ENCODE measurements at regions not wholly inside any gene's neighbourhood (a gene's known extent, or its start where the extent isn't known, plus 50 kb on each side); places are given as distances from the start of the nearest gene placed in this dataset.

DNA sequence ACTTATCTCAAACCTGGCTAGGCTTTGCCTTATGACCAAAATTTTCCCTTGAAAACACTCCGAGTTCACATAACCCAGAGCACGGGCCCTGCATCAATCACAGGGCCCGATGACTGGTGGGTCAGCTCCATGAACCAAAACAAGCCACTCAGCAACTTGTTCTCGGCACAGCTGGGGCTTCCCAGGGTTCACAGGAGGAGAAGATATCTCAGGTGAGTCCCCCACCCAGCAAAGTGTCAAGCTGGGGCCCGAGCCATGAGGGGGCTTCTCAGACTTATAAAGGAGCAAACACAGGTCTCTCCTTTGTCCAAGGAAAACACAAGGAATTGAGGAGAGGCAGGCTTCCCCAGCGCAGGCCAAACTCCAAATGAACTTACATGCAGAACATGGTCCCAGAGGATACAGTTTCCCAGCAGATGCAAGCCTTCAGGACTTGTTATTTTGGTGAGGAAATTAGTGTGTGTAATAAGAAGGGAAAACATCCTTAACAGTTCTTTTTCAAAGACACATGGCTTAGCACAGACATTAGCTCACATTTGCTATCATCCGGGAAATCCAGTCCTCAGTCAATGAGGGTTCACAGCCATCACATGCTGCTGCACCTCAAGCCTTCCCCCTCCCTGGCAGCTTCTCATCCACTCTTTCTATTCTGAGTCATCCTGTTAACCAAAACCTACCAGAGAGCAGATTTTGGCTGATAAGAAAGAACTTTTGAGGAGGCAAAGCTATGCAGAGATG, 98.1 kb upstream of the NFIA start:
- WGBS, 2 experiments (ENCODE audit: insufficient coverage in 2 of 2): 85% methylated on average over 5 to 7 of the region's 7 CpGs
- Histone ChIP-seq H3K4me3 (ENCODE audit: extremely low read depth, insufficient read depth, low read length, poor library complexity, severe bottlenecking) (no peak overlapping the region), H3K4me1 (ENCODE audit: control insufficient read depth, insufficient read depth, low read length, poor library complexity, severe bottlenecking) (peaks cover 11% of the 10 kb centered on the region), H3K27ac (ENCODE audit: low read depth, low read length, severe bottlenecking) (peak overlapping the region; percentile 5), H3K9me3 (ENCODE audit: control insufficient read depth, low read length) (no peaks in the 10 kb centered on the region), H3K36me3 (ENCODE audit: control insufficient read depth, insufficient read depth, low read length) (no peaks in the 10 kb centered on the region)

DNA sequence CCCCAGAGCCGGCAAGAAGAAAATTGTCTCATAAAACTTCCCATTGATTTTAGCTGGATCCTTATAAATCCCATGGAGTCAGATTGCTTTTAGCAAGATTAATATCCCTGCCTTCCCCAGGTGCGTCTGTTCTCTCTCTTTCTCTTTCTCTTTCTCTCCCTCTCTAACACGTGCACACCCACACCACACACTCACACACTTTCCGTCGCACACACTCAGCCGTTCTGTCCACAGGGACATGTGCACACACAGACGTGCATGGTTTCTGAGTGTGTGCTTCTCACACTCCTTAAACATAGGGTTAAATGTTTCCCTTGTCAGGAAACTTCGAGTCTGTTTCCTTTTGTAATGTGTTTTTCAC, 98.7 kb upstream of the NFIA start:
- Histone ChIP-seq H3K4me3 (ENCODE audit: extremely low read depth, insufficient read depth, low read length, poor library complexity, severe bottlenecking) (no peak overlapping the region), H3K4me1 (ENCODE audit: control insufficient read depth, insufficient read depth, low read length, poor library complexity, severe bottlenecking) (peaks cover 11% of the 10 kb centered on the region)
- WGBS, 2 experiments (ENCODE audit: insufficient coverage in 2 of 2): 91 to 95% methylated on average over 8 of the region's 8 CpGs

DNA sequence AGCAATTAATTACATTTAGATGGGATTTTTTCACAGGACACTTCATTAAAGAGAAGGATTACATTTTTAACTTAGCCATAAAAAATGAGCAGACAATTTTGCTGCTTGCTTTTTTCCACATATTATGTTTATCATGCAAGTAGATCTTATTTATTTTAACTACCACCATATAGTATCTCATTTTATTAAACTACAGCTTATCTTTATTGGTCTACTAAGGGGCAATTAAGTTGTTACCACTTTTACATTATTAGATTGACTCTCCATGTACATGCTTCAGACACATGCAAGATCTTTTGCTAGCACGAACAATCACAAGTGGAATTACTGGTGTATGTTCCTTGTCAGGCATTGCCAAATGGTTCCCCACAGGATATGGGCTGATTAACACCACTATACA, 99.8 kb upstream of the NFIA start:
- H3K4me1 ChIP-seq (ENCODE audit: control insufficient read depth, insufficient read depth, low read length, poor library complexity, severe bottlenecking): peaks cover 11% of the 10 kb centered on the region
- WGBS, 2 experiments (ENCODE audit: insufficient coverage in 2 of 2): no CpG with 5 or more reads among the region's 1 CpG
- H3K9me3 ChIP-seq (ENCODE audit: control insufficient read depth, low read length): no peaks in the 10 kb centered on the region
- no peak overlapping the region for H3K4me3 ChIP-seq (ENCODE audit: extremely low read depth, insufficient read depth, low read length, poor library complexity, severe bottlenecking)
- H3K36me3 ChIP-seq (ENCODE audit: control insufficient read depth, insufficient read depth, low read length): no peaks in the 10 kb centered on the region
- H3K27ac ChIP-seq (ENCODE audit: low read depth, low read length, severe bottlenecking): no peak overlapping the region

More for the DNA sequence above, 98.7 kb upstream of the NFIA start:
- Histone ChIP-seq H3K9me3 (ENCODE audit: control insufficient read depth, low read length) (no peaks in the 10 kb centered on the region), H3K27ac (ENCODE audit: low read depth, low read length, severe bottlenecking) (no peak overlapping the region), H3K36me3 (ENCODE audit: control insufficient read depth, insufficient read depth, low read length) (no peaks in the 10 kb centered on the region)

DNA sequence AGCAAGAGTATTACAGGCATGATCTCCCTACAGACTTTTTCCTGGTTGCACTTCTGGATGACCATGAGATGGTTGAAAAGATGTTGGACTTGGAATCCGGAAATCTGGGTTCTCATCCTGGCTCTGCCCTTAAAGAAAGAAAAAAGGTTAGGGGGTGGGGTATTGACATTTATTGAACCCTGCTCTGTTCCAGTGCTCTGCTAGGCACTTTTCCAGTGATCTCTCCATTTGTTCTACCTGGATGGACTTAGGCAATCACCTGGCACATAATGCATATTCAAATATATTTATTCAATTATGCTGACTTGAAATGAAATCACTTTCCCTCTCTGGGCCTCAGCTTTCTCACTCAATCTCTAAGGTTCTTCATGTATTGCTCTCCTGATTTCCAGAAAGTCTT, 101.0 kb upstream of the NFIA start:
- Histone ChIP-seq H3K4me1 (ENCODE audit: control insufficient read depth, insufficient read depth, low read length, poor library complexity, severe bottlenecking) (peaks cover 14% of the 10 kb centered on the region), H3K36me3 (ENCODE audit: control insufficient read depth, insufficient read depth, low read length) (no peaks in the 10 kb centered on the region), H3K9me3 (ENCODE audit: control insufficient read depth, low read length) (no peaks in the 10 kb centered on the region), H3K4me3 (ENCODE audit: extremely low read depth, insufficient read depth, low read length, poor library complexity, severe bottlenecking) (no peak overlapping the region), H3K27ac (ENCODE audit: low read depth, low read length, severe bottlenecking) (no peak overlapping the region)
- 86 to 100% methylated on average over 1 of the region's 1 CpG for WGBS, 2 experiments (ENCODE audit: insufficient coverage in 2 of 2)

DNA sequence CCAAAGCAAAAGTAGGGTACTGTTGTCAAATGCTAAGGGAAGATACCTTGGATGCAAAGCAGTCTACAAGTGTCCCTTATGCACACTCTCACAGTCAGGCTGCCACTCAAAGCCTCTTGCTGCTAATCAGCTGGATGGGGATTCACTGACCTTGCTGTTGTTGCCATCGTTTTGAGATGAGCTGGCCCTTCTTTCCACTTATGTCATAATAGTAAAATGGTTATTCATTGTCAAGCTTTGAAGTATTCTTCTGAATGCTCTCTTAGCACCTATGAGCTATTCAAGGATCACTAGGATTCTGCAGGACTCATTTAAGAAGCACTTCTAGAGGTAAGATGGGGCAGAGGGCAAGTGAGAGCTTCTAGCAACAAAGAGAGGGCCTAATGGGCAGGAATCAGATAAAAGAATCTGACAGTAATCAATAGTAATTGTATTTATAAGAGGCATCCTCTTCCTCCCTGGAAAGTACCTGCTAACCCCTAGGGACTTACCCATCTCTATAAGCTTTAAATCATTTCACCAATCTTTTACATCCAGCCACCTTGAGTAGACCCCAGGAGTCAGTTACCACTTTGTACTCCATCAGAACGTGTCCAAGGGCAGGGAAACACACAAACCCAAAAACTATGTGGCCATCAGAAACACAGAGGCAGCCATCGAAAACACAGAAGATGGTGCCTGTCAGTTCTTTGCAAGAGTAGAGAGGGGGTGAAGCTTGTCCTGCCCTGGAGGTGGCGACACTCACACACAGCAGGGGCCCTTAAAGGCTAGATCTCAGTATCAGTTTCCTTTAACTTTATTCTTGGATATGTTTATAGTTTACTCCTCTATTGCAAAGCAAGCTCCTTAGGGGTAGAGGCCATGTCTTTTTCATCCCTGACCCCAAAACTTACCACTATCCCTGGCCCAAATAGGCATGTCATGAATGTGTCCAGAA, 103.7 kb upstream of the NFIA start:
- WGBS, 2 experiments (ENCODE audit: insufficient coverage in 2 of 2): 33 to 100% methylated on average over 1 of the region's 4 CpGs
- no peaks in the 10 kb centered on the region for H3K9me3 ChIP-seq (ENCODE audit: control insufficient read depth, low read length)
- H3K27ac ChIP-seq (ENCODE audit: low read depth, low read length, severe bottlenecking): no peak overlapping the region
- H3K4me3 ChIP-seq (ENCODE audit: extremely low read depth, insufficient read depth, low read length, poor library complexity, severe bottlenecking): no peak overlapping the region
- H3K4me1 ChIP-seq (ENCODE audit: control insufficient read depth, insufficient read depth, low read length, poor library complexity, severe bottlenecking): peaks cover 13% of the 10 kb centered on the region
- no peaks in the 10 kb centered on the region for H3K36me3 ChIP-seq (ENCODE audit: control insufficient read depth, insufficient read depth, low read length)

DNA sequence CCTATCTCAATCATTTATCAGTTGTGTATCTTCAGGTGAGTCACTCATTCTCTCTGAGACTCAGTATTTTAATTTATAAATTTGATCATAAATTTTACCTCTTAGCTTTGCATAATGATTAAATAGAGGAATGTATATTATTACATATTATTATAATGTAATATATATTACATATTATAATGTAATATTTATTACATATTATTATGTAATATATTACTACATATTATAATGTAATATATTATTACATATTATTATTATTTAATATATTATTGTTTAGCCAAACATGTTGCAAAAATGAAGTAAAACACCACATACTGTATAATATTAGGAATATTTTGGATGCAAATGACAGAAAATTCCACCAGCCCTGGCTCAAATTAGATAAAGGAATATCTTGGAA, 104.7 kb upstream of the NFIA start:
- Histone ChIP-seq H3K4me1 (ENCODE audit: control insufficient read depth, insufficient read depth, low read length, poor library complexity, severe bottlenecking) (peaks cover 20% of the 10 kb centered on the region), H3K36me3 (ENCODE audit: control insufficient read depth, insufficient read depth, low read length) (no peaks in the 10 kb centered on the region), H3K27ac (ENCODE audit: low read depth, low read length, severe bottlenecking) (no peak overlapping the region), H3K4me3 (ENCODE audit: extremely low read depth, insufficient read depth, low read length, poor library complexity, severe bottlenecking) (no peak overlapping the region), H3K9me3 (ENCODE audit: control insufficient read depth, low read length) (no peaks in the 10 kb centered on the region)

DNA sequence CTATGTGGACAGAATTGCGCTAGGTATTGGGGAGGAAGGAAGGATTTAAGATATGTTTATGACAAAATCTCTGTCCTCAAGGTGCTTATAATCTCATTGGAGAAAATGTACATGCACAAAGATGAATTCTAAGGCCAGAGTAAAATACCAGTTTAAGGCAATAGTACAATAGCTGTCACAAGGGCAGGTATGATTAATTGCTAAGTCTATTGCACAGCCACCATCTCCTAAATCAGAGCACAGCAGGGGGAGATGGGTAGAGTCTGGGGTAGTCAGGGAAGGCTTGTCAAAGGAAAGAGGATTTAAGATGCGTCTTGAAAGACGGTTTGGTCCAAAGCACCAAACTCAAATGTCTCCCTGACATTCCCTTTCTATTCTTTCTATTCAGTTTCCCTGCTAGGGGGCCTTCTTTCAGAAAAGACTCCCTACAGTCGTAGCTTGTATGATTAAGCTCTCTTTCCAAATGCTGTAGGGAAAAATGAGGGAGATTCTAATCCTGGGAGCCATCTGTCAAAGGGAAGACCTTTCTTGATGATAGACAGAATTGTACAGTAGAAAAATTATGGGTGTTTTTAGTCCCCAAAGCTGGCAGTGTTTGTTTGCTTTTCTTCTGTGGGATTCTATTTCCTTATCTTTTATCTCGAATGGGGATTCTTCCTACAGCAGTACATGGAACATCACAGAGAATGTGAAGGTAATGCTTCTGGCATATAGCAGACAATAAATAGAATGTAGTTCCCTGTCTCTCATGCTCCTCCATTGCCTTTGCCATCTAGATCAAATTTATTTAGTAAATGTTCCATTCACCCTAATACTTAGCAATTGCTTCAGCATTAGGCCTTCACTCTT, 107.6 kb upstream of the NFIA start:
- Histone ChIP-seq H3K36me3 (ENCODE audit: control insufficient read depth, insufficient read depth, low read length) (no peaks in the 10 kb centered on the region), H3K4me1 (ENCODE audit: control insufficient read depth, insufficient read depth, low read length, poor library complexity, severe bottlenecking) (peaks cover 30% of the 10 kb centered on the region), H3K4me3 (ENCODE audit: extremely low read depth, insufficient read depth, low read length, poor library complexity, severe bottlenecking) (no peak overlapping the region), H3K27ac (ENCODE audit: low read depth, low read length, severe bottlenecking) (no peak overlapping the region), H3K9me3 (ENCODE audit: control insufficient read depth, low read length) (no peaks in the 10 kb centered on the region)
- WGBS, 2 experiments (ENCODE audit: insufficient coverage in 2 of 2): 17 to 100% methylated on average over 1 of the region's 5 CpGs

DNA sequence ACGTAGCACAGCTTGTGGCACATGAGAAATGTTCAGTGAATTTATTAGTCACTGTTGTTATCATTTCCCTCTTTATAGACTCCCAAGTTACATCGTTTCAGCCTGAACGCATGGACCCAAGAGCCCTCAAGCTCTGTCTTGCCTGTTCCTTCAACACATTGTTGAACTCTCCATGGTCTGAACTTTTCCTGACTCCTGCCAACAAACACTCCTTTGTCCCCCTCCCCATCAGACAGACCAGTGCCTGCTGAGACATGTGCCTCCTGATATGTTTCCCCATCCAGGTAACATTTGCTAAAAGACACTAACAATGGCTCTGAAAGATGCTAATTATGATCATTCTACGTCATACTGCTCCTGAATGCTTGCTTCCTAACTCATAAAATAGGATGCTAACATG, 108.7 kb upstream of the NFIA start:
- no peak overlapping the region for H3K27ac ChIP-seq (ENCODE audit: low read depth, low read length, severe bottlenecking)
- no peaks in the 10 kb centered on the region for H3K36me3 ChIP-seq (ENCODE audit: control insufficient read depth, insufficient read depth, low read length)
- H3K4me1 ChIP-seq (ENCODE audit: control insufficient read depth, insufficient read depth, low read length, poor library complexity, severe bottlenecking): peaks cover 30% of the 10 kb centered on the region
- no peaks in the 10 kb centered on the region for H3K9me3 ChIP-seq (ENCODE audit: control insufficient read depth, low read length)
- no peak overlapping the region for H3K4me3 ChIP-seq (ENCODE audit: extremely low read depth, insufficient read depth, low read length, poor library complexity, severe bottlenecking)
- 84 to 92% methylated on average over 3 of the region's 4 CpGs for WGBS, 2 experiments (ENCODE audit: insufficient coverage in 2 of 2)

DNA sequence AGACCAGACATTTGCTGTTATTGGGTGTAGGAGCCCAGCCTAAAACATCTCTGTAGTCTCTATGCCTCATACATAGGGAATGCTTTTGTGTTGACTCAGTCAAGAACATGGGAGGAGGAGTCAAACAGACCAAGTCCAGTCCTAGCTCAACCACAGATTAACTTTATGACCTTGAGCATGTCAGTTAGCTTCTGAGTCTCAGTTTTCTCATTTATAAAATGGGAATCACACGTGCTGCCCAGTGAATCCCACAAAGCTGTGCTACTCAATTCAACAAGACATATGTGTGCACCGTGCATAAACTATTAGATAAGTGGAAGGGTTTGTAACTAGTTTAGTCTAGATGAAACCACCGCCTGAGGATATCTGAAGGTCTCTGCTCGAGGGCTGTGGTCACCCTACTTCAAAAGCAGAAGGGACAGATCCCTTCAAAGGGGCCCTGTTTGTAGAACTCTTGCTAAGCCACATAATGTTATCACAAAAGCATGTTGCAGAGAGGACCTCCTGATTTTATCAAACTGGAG, 109.5 kb upstream of the NFIA start:
- H3K9me3 ChIP-seq (ENCODE audit: control insufficient read depth, low read length): peaks cover 3% of the 10 kb centered on the region
- WGBS, 2 experiments (ENCODE audit: insufficient coverage in 2 of 2): 86 to 100% methylated on average over 1 to 3 of the region's 4 CpGs

DNA sequence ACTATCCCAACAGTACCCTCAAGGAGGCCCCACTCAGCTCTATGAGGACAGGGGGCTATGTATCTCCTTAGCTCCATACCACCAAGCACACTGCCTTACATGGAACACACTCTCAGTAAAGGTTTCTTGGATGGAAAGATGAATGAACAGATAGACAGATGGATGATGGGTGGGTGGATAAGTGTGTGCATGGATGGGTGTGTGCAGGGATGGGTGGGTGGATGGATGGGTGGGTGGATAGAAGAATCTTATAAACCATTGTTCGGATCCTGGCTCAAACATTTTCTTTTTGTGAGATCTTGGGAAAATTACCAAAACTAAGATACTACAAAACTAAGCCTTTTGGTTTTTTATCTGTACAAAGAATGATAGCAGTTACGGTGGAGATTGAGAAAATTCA, 111.0 kb upstream of the NFIA start:
- peaks cover 16% of the 10 kb centered on the region for H3K9me3 ChIP-seq (ENCODE audit: control insufficient read depth, low read length)
- H3K4me3 ChIP-seq (ENCODE audit: extremely low read depth, insufficient read depth, low read length, poor library complexity, severe bottlenecking): no peak overlapping the region
- 93% methylated on average over 2 of the region's 2 CpGs; no CpG with 5 or more reads in 1 of the 2 experiments for WGBS, 2 experiments (ENCODE audit: insufficient coverage in 2 of 2)
- no peaks in the 10 kb centered on the region for H3K36me3 ChIP-seq (ENCODE audit: control insufficient read depth, insufficient read depth, low read length)
- H3K4me1 ChIP-seq (ENCODE audit: control insufficient read depth, insufficient read depth, low read length, poor library complexity, severe bottlenecking): peaks cover 27% of the 10 kb centered on the region
- H3K27ac ChIP-seq (ENCODE audit: low read depth, low read length, severe bottlenecking): no peak overlapping the region

More for the DNA sequence above, 109.5 kb upstream of the NFIA start:
- no peak overlapping the region for H3K4me3 ChIP-seq (ENCODE audit: extremely low read depth, insufficient read depth, low read length, poor library complexity, severe bottlenecking)
- no peaks in the 10 kb centered on the region for H3K36me3 ChIP-seq (ENCODE audit: control insufficient read depth, insufficient read depth, low read length)
- H3K27ac ChIP-seq (ENCODE audit: low read depth, low read length, severe bottlenecking): no peak overlapping the region
- peaks cover 30% of the 10 kb centered on the region for H3K4me1 ChIP-seq (ENCODE audit: control insufficient read depth, insufficient read depth, low read length, poor library complexity, severe bottlenecking)

Data from mesodermal cell (in vitro differentiated cells).